ENCODE measurements at regions not wholly inside any gene's neighbourhood (a gene's known extent, or its start where the extent isn't known, plus 50 kb on each side); places are given as distances from the start of the nearest gene placed in this dataset.
"Not testable (repeated sequence)": the region's sequence is repeated elsewhere in the genome, so short reads cannot be mapped to it uniquely, and the experiment has no call there.

DNA sequence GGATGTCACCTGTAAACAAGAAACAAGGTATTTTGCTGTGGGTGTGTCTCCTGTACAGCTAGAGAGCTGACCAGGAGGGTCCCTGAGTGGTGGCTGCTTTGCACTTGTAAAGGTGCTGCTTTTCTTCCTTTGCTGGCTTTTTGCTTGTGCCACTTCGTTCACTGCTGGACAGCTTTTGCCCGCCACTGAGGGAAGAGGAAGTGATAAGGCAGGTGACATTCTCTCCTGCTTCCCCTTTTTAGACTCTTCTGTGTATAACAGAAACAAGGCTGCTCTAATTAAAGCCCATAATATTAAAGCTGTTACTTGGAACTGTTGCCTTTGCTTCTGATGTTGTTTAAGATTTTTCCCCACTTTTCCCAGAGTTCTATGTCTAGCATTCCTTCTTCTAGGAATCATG, 218.6 kb upstream of the TSPY4 start:
- DNase-seq = no peak

DNA sequence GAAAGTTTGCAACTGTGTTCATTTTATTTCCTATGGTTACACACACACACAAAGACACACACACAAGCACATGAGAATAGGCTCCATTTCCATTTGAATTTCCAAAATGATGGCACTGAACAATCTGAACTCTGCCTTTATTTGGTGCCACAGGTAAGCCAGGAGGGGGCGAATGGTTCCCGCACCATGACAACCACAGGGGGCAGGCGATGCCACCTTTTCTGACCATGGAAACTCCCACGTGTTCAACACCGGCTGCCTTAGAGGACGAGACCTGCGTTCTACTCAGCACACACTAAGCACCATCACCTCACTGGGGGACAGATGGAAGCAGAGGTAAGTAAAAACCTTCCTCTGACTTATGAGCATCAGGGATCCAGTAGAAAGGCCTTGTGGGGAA, 212.6 kb upstream of the TSPY4 start:
- no peak for DNase-seq

DNA sequence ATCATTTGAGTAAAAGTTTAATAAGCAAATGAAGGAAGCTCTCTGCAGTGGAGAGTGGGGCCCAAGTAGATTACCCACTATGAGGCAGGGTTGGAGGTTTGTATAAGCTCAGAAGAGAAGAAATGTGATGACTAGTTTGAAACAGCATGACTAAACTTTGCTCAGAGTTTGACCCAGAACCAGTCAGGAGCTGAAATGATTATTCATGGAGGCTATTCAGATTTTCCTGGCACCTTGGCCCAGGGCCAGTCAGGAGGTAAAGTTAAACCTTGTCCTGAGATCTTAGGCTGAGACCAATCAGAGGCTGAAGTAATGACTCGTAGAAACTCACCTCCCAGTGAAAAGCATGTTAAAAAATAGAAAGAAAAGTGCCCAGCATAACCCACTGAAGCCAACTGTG, 210.7 kb upstream of the TSPY4 start:
- DNase-seq = no peak

DNA sequence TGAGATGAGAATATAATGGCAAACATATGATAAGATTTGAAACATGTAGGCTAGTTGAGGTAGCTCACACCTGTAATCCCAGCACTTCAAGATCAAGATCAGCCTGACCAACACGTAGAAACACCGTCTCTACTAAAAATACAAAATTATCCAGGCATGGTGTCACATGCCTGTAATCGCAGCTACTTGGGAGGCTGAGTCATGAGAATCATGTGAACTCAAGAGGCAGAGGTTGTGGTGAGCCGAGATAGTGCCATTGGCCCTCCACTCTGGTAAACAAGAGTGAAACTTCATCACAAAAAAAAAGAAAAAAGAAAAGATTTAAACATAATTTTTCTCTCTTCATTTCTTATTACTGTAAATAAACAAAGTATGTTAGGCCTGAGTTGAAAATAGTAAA, 193.9 kb upstream of the TSPY4 start:
- DNase-seq = not testable (repeated sequence)

DNA sequence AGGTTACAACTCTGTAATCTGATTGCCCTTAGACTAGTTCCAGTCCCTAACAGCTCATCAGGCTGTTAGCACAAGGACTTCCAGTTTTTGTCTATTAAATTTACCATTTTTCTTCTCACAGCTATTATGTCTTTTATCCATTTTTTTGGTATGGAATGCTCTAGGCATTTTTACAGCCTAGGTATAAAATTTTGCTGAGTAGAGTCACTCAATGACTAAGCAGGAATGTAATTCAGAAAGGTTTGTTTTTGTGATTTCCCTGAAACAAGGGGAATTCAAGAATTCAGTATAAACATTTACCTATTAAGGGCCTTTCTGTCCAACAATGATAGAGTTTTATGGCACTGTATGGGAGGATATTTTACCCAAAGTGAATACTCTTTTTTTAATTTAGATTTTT, 182.7 kb upstream of the TSPY4 start:
- not testable (repeated sequence) for DNase-seq

DNA sequence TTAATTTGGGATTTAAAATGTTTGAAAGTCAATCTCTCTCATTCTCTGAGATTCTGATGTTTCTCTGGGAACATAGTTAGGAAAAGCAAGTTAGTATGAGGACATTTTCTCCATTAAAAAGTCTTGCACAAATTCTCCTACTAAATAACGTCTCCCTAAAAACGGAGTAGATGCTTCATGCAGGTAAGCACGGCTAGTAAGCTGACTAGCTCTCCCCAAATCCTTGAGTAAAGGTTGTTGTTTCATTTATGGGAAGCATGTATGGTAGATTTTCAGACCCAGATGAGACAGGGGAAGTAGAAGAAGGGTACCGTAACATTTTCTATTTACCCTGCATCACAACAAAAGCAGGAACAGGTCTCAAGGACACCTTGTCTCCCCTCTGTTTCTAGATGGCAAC, 181.5 kb upstream of the TSPY4 start:
- DNase-seq = no peak

DNA sequence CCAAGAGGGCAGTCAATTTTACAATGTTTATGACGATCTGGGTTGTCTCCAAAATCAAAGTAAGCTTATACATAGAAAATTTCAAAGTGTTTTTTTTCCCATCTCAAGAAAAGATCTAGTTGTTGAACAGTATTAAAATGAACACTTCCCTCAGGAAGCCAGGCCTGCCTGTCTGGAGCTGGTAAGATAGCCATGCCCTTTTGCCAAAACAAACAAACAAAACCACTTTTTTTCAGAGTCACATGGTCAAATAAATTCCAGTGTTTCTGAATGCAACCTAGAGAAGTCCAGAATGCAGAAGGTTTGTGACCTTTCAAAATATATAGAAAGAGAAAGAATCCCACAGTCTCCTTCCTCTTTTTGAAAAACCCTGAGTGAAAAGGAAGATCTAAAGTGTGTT, 178.6 kb upstream of the TSPY4 start:
- DNase-seq = no peak

DNA sequence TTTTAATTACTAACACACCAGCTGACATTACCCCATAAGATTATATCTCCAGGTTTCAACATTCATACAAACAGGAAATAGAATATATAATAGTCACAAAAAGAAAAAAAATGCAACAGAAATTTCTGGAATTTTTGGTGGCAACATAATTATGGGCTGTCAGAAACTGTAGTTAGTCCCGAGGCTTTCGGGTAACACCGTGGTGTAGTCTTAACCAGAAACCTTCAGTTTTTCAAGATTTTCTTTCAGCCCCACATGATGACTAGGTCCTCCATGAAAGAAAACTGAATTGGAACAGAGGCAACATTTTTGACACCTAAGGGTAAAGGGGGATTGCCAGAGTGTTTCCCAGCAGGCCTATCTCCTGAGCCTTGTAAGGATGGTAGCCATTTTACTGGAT, 176.9 kb upstream of the TSPY4 start:
- not testable (repeated sequence) for DNase-seq

DNA sequence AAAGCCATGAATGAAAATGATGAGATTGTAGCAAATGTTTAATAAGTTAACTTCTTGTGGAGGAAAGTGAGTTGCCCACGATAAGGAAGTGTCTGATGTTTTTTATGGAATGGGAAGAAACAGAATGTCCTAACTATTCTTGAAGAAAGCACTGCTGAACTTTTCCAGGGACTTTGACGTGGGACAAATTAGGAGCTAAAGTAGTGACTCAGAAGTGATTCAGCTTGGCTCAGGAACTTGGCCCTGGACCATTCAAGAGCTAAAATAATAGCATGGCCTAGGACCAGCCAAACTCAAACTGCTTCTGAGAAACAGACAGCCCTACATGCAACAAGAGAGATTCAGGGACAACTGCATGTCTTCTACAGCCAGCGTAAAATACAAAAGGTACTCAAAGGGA, 176.3 kb upstream of the TSPY4 start:
- DNase-seq = peak in 2 of 56 donors; percentile 0

DNA sequence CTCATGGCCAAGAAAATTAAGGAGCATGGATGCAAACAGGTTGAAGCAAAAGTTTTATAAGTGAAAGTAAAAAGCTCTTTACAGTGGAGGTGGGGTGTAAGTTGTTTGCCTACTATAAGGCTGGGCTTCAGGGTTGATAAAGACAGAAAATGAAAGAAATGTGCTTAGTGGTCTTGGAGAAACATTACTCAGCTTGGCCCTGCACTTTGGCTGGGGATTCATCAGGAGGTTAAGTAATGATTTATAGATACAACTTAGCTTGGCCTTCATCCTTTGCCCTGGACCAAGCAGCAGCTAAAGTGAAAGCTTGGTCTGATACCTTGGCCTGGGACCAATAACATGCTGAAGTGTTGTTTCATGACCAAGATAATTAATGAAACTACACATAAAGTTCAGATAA, 175.3 kb upstream of the TSPY4 start:
- not testable (repeated sequence) for DNase-seq

DNA sequence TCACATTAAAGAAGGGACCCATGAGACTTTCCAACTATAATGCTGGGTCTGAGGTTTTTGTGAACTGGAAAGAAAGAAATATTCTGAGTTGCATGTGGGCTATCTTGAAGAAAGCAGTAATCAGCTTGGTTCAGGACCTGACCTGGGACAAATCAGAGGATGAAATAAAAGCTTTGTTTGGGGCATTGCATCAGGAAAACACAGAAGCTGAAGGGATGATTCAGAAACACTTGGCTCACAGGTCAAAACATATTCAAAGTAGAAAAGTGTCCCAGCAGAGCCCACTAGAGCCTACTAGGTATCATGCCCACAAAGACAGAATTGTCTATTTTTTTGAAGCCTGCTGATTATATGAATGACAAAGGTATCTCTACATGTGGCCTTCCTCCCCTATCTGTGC, 174.8 kb upstream of the TSPY4 start:
- not testable (repeated sequence) for DNase-seq

DNA sequence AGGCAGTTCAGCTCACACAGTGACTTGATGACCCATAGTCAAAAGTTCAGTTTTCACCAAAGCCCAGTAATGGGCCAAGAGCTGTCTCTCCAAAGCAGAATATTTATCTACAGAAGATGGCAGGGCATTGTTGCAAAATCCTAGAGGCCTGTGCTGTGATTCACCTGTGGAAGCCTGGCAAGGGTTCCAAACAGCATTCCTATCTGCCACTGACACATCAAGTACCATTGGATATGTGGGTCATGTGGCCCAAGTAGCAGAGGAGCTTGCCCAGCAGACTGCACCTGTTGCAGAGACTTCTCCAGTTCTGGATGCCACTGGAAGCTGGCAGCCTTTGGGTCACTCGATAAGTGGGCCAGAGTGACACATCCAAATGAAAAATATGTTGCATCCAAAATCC, 159.6 kb upstream of the TSPY4 start:
- DNase-seq = not testable (repeated sequence)

DNA sequence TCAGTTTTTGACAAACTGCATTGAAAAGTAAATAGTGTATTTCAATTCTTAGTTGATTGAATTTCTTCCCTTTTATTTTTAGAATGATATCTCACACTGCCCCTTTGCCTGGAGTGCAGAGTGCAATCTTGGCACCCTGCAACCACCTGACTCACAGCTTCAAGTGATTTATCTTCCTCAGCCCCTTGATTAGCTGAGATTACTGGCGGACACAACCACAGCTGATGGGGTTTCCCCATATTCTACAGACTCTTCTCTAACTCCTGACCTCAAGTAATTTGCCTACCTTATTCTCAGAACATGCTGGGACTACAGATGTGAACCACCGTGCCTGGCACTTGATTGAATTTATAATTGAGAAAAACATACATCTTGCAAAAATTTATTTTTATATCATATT, 152.4 kb upstream of the TSPY4 start:
- not testable (repeated sequence) for DNase-seq

DNA sequence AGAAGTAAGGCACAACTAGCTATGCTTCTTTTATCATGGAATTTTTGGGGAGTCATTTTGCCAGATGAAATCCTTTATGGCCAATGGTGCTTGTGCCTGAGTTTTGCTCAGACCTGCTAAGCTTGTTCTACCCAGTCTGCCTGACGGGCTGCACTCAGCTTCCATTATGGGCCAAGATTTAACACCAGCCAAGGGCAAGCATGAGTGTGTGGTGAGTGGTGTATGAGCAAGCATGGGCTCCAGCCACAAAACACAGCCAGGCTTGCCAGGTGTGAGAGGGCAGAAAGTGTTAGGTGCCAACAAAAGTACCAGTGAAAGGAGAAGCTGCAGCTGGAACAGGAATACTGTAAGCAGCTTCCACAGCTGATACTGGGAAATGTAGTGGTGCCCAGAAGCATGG, 130.2 kb upstream of the TSPY4 start:
- not testable (repeated sequence) for DNase-seq

DNA sequence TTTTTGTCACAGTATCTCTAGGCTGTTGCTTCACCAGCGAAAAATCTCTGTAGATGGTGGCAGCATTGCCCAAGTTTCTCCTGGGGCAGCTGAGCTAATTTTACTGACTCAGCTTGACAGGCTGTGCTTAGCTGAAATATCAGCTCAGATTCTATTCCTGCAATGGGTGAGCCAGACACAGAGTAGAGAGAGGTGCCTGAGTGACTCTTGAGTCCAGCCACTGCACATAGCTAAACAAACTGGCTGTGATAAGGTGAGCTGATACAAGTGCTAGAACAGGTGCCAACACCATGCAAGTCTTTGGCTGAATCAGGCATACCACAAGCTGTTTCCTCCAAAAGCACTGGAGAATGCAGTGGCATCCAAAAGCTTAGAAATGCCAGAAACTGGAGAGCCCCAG, 110.9 kb upstream of the TSPY4 start:
- no peak for DNase-seq

DNA sequence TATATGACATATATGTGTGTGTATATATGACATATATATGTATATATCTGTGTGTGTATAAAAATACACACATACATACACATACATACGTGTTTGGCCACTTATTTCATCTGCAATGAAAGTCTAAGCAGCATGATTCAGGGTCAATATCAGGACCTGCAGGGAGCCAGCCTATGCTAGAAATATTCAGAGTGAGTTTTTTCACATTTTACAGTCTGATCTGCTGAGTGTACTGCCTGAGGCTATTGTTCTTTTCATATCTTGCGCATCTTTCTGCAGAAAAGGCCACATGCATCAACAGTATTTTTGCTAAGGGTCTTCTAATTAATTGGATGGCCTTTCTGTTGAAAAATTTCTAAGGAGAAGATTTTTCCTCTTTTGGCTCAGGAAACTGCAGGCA, 80.0 kb upstream of the TSPY4 start:
- no peak for DNase-seq

DNA sequence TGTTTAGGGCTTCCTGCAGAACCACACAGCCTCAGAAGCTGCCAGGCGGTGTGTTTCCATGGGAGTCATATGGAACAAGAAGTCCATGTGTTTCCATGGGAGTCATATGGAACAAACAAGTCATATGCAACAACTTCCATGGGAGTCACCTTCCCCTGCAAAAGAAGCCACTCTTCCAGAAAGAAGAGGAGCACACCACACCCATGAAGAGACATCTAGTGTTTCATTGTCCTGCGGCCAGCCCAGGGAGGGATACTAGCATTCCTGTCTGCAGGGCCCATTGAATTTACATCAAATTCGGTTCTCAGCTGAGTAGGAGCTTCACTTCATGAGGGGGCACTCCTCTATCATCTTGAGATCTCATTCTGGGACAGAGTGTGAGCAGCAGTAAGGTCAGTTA, 79.5 kb upstream of the TSPY4 start:
- no peak for DNase-seq

DNA sequence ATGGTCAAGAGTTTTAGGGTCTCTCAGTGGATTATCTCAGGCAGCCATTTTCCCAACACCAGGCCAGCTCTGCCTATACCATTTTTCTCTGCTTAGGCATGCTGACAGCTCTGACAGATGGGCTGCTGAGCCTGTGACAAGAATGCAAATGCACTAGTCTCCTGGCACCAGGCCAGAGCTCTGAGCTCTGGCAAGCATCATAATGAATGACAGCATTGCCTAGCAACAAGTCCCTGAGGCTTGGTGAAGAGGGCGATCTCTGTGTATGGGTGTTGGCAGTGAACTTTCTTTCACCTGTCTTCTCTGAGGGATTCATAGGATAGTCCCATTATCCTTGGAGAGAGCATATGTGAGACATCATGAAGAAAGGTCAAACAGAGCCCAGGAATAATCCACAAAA, 77.9 kb upstream of the TSPY4 start:
- DNase-seq = peak in 29 of 56 donors; percentile 0 to 81 (median 17)

DNA sequence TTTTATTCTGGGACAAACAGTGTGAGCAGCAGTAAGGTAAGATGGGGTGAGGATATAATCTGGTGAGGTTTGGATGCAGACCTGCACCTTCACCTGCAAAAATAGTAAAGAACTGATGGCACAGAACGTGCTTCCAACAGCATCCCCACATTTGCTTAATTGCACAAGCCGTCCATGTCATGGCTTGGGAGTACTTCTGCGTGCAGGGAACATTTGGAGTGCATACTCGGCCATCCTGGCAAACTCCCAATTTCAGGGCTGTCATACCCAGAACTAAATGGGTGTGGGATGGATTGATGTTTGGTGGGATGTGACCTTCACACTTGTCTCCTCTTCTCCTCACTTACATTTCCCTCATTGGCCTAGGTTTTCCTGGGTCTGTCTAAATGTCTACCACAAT, 76.8 kb upstream of the TSPY4 start:
- peak in 2 of 56 donors; percentile 0 for DNase-seq

DNA sequence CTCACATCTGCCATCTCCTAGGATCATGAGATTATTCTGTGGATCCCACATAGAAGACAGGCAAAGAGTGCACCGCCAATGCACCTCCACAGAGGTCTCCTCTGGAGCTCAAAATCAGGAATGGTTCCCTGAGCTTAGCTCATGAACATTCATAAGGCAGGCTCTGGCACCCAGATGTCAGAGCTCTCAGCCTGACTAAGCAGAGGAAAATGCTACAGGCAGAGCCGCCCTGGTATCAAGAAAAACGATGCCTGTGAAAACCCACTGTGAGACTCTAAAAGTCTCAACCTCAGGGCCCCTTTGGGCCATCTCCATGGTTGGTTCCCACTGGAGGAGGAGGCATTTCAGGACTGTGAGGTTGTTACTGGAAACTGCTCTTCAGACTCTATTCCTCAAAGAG, 71.7 kb upstream of the TSPY4 start:
- DNase-seq = no peak

DNA sequence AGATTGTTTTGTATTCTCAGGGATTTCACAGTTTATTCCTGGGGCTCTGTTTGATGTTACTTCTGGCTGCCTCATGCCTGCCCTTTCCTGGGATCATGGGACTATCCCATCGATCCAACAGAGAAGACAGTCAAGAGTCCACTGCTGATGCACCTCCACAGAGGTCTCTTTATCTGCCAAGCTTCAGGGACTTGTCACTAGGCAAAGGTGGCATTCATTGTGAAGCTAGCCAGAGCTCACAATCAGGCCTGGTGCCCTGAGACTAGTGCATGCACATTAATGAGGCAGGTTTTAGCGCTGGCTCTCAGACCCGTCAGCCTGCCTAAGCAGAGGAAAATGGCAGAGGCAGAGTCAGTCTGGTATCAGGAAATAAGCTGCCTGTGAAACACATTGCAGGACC, 66.9 kb upstream of the TSPY4 start:
- not testable (repeated sequence) for DNase-seq

DNA sequence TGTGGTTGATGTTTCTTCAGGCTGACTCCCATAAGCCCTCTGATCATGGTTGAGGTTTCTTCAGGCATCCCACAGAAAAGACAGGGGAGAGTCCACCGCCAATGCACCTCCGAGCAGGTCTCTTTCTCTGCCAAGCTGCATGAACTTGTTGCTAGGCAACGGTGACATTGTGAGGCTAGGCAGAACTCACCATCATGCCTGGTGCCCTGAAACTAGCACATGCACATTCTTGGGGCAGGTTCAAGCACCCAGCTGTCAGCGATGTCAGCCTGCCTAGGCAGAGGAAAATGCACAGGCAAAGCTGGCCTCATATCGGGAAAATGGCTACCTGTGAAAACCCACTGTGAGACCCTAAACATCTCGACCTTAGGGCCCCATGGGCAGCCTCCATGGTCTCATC, 64.4 kb upstream of the TSPY4 start:
- DNase-seq = not testable (repeated sequence)

DNA sequence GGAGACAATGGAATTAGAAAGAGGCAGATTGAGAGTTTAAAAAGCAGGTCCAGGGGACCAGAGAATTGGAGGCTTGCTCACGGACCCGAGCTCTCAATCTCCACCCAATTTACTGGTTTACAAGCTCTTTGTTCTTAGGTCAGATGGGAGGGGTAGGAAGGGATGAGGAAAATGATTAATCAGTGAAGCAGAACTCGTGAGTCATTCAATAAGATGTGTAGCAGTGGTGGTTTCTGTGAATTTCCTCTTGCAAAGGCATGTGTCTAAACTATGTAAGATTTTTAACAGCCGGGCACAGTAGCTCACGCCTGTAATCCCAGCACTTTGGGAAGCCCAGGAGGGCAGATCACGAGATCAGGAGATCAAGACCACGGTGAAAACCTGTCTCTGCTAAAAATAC, 58.4 kb upstream of the TSPY4 start:
- not testable (repeated sequence) for DNase-seq
